ENCODE measurements at regions not wholly inside any gene's neighbourhood (a gene's known extent, or its start where the extent isn't known, plus 50 kb on each side); places are given as distances from the start of the nearest gene placed in this dataset.

GRCh38 chr7:46636022-46636421, 715.0 kb upstream of the IGFBP3 start:
- H3F3A ChIP-seq (replicated peaks; ENCODE audit: low read depth), result no peaks in the 10 kb centered on the region
- H3K36me3 ChIP-seq (ENCODE audit: insufficient read depth), result no peaks in the 10 kb centered on the region
- H3K36me3 Mint-ChIP-seq (ENCODE audit: low read depth), result no peaks in the 10 kb centered on the region
- no peak overlapping the region for H3K27ac ChIP-seq (ENCODE audit: low read depth)
- H3K79me2 ChIP-seq (replicated peaks; ENCODE audit: insufficient read depth), result no peaks in the 10 kb centered on the region
- peaks cover 16% of the 10 kb centered on the region; the same call in 1 of the 2 replicates for H3K9me2 ChIP-seq (ENCODE audit: insufficient read depth)
- no peaks in the 10 kb centered on the region for H3K4me1 ChIP-seq (ENCODE audit: insufficient read depth)
- H3K4me1 Mint-ChIP-seq, result no peaks in the 10 kb centered on the region; the same call in 2 of the 3 replicates
- no peaks in the 10 kb centered on the region for H3K27me3 ChIP-seq (ENCODE audit: insufficient read depth)
- no peak overlapping the region for H3K4me3 ChIP-seq
- H3K4me2 ChIP-seq, result no peak overlapping the region
- ATAC-seq (no peak), DNase-seq (ENCODE audit: low spot score) (no peak)
- no peaks in the 10 kb centered on the region for H4K20me1 ChIP-seq (replicated peaks; ENCODE audit: insufficient read depth)
- TF ChIP-seq EZH2 (IDR thresholded peaks at IDR 0.05; ENCODE audit: low read depth, unreplicated experiment), result no peak
- TF ChIP-seq CREB1 (CRISPR knock-in tag; IDR thresholded peaks at IDR 0.05; ENCODE audit: low read depth), result no peak
- TF ChIP-seq, protein P1, sequence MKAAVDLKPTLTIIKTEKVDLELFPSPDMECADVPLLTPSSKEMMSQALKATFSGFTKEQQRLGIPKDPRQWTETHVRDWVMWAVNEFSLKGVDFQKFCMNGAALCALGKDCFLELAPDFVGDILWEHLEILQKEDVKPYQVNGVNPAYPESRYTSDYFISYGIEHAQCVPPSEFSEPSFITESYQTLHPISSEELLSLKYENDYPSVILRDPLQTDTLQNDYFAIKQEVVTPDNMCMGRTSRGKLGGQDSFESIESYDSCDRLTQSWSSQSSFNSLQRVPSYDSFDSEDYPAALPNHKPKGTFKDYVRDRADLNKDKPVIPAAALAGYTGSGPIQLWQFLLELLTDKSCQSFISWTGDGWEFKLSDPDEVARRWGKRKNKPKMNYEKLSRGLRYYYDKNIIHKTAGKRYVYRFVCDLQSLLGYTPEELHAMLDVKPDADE (IDR thresholded peaks at IDR 0.05), result no peak
- TF ChIP-seq ZNF114 (CRISPR knock-in tag; IDR thresholded peaks at IDR 0.05), result no peak
- no peak for TF ChIP-seq EZH2phosphoT487 (IDR thresholded peaks at IDR 0.05; ENCODE audit: unreplicated experiment)
- TF ChIP-seq JUNB (IDR thresholded peaks at IDR 0.05; ENCODE audit: unreplicated experiment), result no peak
- TF ChIP-seq POLR2AphosphoS5 (IDR thresholded peaks at IDR 0.05; ENCODE audit: low read depth), result no peak
- no peak for TF ChIP-seq NANOG (IDR thresholded peaks at IDR 0.05; ENCODE audit: borderline replicate concordance)
- TF ChIP-seq ZNF331 (CRISPR knock-in tag; IDR thresholded peaks at IDR 0.05; ENCODE audit: low read depth), result no peak
- TF ChIP-seq, protein P2, sequence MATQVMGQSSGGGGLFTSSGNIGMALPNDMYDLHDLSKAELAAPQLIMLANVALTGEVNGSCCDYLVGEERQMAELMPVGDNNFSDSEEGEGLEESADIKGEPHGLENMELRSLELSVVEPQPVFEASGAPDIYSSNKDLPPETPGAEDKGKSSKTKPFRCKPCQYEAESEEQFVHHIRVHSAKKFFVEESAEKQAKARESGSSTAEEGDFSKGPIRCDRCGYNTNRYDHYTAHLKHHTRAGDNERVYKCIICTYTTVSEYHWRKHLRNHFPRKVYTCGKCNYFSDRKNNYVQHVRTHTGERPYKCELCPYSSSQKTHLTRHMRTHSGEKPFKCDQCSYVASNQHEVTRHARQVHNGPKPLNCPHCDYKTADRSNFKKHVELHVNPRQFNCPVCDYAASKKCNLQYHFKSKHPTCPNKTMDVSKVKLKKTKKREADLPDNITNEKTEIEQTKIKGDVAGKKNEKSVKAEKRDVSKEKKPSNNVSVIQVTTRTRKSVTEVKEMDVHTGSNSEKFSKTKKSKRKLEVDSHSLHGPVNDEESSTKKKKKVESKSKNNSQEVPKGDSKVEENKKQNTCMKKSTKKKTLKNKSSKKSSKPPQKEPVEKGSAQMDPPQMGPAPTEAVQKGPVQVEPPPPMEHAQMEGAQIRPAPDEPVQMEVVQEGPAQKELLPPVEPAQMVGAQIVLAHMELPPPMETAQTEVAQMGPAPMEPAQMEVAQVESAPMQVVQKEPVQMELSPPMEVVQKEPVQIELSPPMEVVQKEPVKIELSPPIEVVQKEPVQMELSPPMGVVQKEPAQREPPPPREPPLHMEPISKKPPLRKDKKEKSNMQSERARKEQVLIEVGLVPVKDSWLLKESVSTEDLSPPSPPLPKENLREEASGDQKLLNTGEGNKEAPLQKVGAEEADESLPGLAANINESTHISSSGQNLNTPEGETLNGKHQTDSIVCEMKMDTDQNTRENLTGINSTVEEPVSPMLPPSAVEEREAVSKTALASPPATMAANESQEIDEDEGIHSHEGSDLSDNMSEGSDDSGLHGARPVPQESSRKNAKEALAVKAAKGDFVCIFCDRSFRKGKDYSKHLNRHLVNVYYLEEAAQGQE (IDR thresholded peaks at IDR 0.05; ENCODE audit: unreplicated experiment), result no peak
- H3K27ac Mint-ChIP-seq, result no peak overlapping the region; the same call in 1 of the 2 replicates
- no peak overlapping the region for H3K4me3 Mint-ChIP-seq
- H3K27me3 Mint-ChIP-seq (ENCODE audit: insufficient read depth, low read depth, poor library complexity), result peaks cover 8% of the 10 kb centered on the region
- 0 out of 2 replicates have a peak overlapping the region, but pooled peaks have one; percentile 23 for H2AFZ ChIP-seq
- no peaks in the 10 kb centered on the region for H3K9me3 Mint-ChIP-seq

DNA sequence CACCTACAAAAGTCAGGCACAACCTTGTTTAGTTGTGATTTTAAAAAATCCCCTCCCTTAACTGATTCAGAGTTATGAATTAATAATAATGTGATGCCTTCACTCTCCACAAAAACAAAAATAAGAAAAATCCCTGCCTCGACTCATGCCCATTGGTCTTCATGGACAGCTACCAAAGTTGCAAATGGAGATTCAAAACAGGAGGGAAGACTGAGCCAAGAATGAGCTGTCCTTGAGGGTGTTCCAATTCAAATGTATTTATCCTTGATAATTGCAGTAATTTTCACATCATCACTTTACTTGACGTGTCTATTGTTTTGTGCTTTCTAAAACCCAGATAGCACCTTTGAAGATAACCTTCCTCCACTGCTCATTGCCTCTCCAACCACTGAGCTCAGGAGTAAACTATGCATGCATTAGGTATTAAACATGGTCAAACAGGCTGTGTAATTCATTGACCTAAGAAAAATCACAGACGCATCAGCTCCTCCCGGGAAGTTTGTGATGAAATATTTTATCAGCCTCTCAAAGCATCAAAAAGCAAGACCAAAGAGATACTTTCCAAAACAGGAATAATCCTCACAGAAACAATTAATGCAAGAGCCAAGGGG, 712.7 kb upstream of the IGFBP3 start:
- TF ChIP-seq EZH2phosphoT487 (IDR thresholded peaks at IDR 0.05; ENCODE audit: unreplicated experiment) (no peak), POLR2AphosphoS5 (IDR thresholded peaks at IDR 0.05; ENCODE audit: low read depth) (no peak), CREB1 (CRISPR knock-in tag; IDR thresholded peaks at IDR 0.05; ENCODE audit: low read depth) (no peak), NANOG (IDR thresholded peaks at IDR 0.05; ENCODE audit: borderline replicate concordance) (no peak), ZNF331 (CRISPR knock-in tag; IDR thresholded peaks at IDR 0.05; ENCODE audit: low read depth) (no peak), JUNB (IDR thresholded peaks at IDR 0.05; ENCODE audit: unreplicated experiment) (no peak)
- TF ChIP-seq, protein P3, sequence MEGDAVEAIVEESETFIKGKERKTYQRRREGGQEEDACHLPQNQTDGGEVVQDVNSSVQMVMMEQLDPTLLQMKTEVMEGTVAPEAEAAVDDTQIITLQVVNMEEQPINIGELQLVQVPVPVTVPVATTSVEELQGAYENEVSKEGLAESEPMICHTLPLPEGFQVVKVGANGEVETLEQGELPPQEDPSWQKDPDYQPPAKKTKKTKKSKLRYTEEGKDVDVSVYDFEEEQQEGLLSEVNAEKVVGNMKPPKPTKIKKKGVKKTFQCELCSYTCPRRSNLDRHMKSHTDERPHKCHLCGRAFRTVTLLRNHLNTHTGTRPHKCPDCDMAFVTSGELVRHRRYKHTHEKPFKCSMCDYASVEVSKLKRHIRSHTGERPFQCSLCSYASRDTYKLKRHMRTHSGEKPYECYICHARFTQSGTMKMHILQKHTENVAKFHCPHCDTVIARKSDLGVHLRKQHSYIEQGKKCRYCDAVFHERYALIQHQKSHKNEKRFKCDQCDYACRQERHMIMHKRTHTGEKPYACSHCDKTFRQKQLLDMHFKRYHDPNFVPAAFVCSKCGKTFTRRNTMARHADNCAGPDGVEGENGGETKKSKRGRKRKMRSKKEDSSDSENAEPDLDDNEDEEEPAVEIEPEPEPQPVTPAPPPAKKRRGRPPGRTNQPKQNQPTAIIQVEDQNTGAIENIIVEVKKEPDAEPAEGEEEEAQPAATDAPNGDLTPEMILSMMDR (conservative IDR thresholded peaks at IDR 0.05; ENCODE audit: low read depth in 2 of 2), result no peak
- TF ChIP-seq, protein P1 (IDR thresholded peaks at IDR 0.05), result no peak

More for the DNA sequence above, 712.7 kb upstream of the IGFBP3 start:
- ATAC-seq (no peak), DNase-seq (ENCODE audit: low spot score) (no peak)
- no peaks in the 10 kb centered on the region for H3K4me1 ChIP-seq (ENCODE audit: insufficient read depth)
- no peaks in the 10 kb centered on the region for H3K36me3 ChIP-seq (ENCODE audit: insufficient read depth)
- no peaks in the 10 kb centered on the region for H3K27me3 ChIP-seq (ENCODE audit: insufficient read depth)
- no peak overlapping the region for H3K27ac ChIP-seq (ENCODE audit: low read depth)
- 0 out of 2 replicates have a peak overlapping the region, but pooled peaks have one; percentile 98 for H2AFZ ChIP-seq
- Mint-ChIP-seq H3K27ac (no peak overlapping the region), H3K9me3 (no peaks in the 10 kb centered on the region), H3K36me3 (ENCODE audit: low read depth) (no peaks in the 10 kb centered on the region), H3K4me3 (no peak overlapping the region), H3K27me3 (ENCODE audit: insufficient read depth, low read depth, poor library complexity) (peaks cover 2% of the 10 kb centered on the region), H3K4me1 (no peaks in the 10 kb centered on the region; the same call in 2 of the 3 replicates)
- no peaks in the 10 kb centered on the region for H3K79me2 ChIP-seq (replicated peaks; ENCODE audit: insufficient read depth)
- H3K9me2 ChIP-seq (ENCODE audit: insufficient read depth), result peaks cover 8% of the 10 kb centered on the region; the same call in 1 of the 2 replicates
- no peaks in the 10 kb centered on the region for H4K20me1 ChIP-seq (replicated peaks; ENCODE audit: insufficient read depth)
- H3K4me2 ChIP-seq, result no peak overlapping the region
- no peak overlapping the region for H3K4me3 ChIP-seq
- no peaks in the 10 kb centered on the region for H3F3A ChIP-seq (replicated peaks; ENCODE audit: low read depth)
